HCT116 (cell line): ENCODE measurements at regions not wholly inside any gene's neighbourhood (a gene's known extent, or its start where the extent isn't known, plus 50 kb on each side); places are given as distances from the start of the nearest gene placed in this dataset.

ENCODE experiments used
- ATAC-seq: fragments of 200-7000 bp; cut with Tn5 transposase; 2 replicates; pipeline ENCODE4 v1.9.1; 2020; ENCODE audit warnings: mild to moderate bottlenecking, moderate library complexity
- BruUV-seq: library from RNA; stranded (reverse); fragments of 400-500 nt; replicated peaks from 2 replicates; lab custom pipeline; 2021; lab: Mats Ljungman, UMichigan
- CTCF ChIA-PET: fragments of 300-600 bp; sonication (Branson Sonifier 250); formaldehyde crosslinking; loops from one replicate; lab custom pipeline; 2021; ENCODE audit warnings: antibody characterized with exemption; lab: Charles Lee
- POLR2A ChIA-PET: fragments of 300-600, 350-600 bp; sonication (Branson Sonifier 250); formaldehyde crosslinking; loops from one replicate; lab custom pipeline; 2021; ENCODE audit warnings: antibody characterized with exemption; lab: Charles Lee
- RAD21 ChIA-PET, 2 experiments: fragments of 300-600 bp; sonication (Branson Sonifier 250); formaldehyde crosslinking; loops; one replicate each; lab custom pipeline; 2023; ENCODE audit warnings: low total read pairs in 2 of 2; ENCODE audit not compliant: uncharacterized antibody in 2 of 2, unreplicated experiment in 2 of 2, low non-redundant PET in 1 of 2; lab: Charles Lee
- DNase-seq: peaks from one replicate; pipeline ENCODE4 v3.0.0-alpha.2; 2010; ENCODE audit warnings: low read depth, low spot score
- H2AFZ ChIP-seq: fragments of 200-600 bp; shearing (Covaris generic), sonication (generic); 2 replicates; pipeline ENCODE4 v1.6.1; 2017; ENCODE audit warnings: low read depth, mixed run types, mixed read lengths, antibody characterized with exemption, low read length; ENCODE audit not compliant: poor library complexity, severe bottlenecking
- H3K27ac ChIP-seq: 2 replicates; pipeline ENCODE4 v1.5.1; 2012; ENCODE audit warnings: low read depth, low read length
- H3K27me3 ChIP-seq: fragments of 200-600 bp; sonication (generic); 2 replicates; pipeline ENCODE4 v1.6.1; 2016; ENCODE audit warnings: mixed run types, low read length, mixed read lengths; ENCODE audit not compliant: insufficient read depth
- H3K36me3 ChIP-seq, 2 experiments: fragments of 200-500 bp in 1 of 2; fragments of 200-600 bp in 1 of 2; sonication (Bioruptor generic) in 1 of 2; sonication (generic) in 1 of 2; 2 replicates each; pipeline versions ENCODE4 v1.5.1 to v1.6.1; 2014 to 2016; ENCODE audit warnings: low read length in 2 of 2, inconsistent platforms in 1 of 2, mixed read lengths in 1 of 2, mixed run types in 1 of 2; ENCODE audit not compliant: insufficient read depth in 2 of 2, control insufficient read depth in 1 of 2
- H3K4me1 ChIP-seq, 2 experiments: fragments of 200-600 bp in 1 of 2; sonication (generic) in 1 of 2; 2 replicates each; pipeline versions ENCODE4 v1.5.1 to v1.6.1; 2012 to 2017; ENCODE audit warnings: low read length in 2 of 2, inconsistent platforms in 1 of 2, mild to moderate bottlenecking in 1 of 2, mixed read lengths in 1 of 2, mixed run types in 1 of 2, moderate library complexity in 1 of 2; ENCODE audit not compliant: insufficient read depth in 2 of 2, control insufficient read depth in 1 of 2
- H3K4me2 ChIP-seq: fragments of 200-600 bp; sonication (generic); 2 replicates; pipeline ENCODE4 v1.6.1; 2017; ENCODE audit warnings: mixed run types, low read length, mixed read lengths
- H3K4me3 ChIP-seq, 2 experiments: fragments of 200-600 bp in 1 of 2; sonication (generic) in 1 of 2; replicated peaks in 1 of 2; 2 replicates each; pipeline ENCODE4 v1.5.1; 2011 to 2016; ENCODE audit warnings: low read length in 2 of 2, control low read depth in 1 of 2, low read depth in 1 of 2, mild to moderate bottlenecking in 1 of 2, mixed read lengths in 1 of 2, mixed run types in 1 of 2
- H3K79me2 ChIP-seq: fragments of 200-600 bp; sonication (generic); 2 replicates; pipeline ENCODE4 v1.6.1; 2017; ENCODE audit warnings: mild to moderate bottlenecking, mixed run types, low read length, moderate library complexity, mixed read lengths; ENCODE audit not compliant: insufficient read depth
- H3K9ac ChIP-seq: fragments of 200-600 bp; sonication (generic); 2 replicates; pipeline ENCODE4 v1.6.1; 2016; ENCODE audit warnings: low read length, mixed read lengths
- H3K9me2 ChIP-seq: fragments of 200-600 bp; sonication (generic), shearing (Covaris generic); 2 replicates; pipeline ENCODE4 v1.6.1; 2017; ENCODE audit warnings: mixed run types, mild to moderate bottlenecking, moderate library complexity; ENCODE audit not compliant: insufficient read depth
- H3K9me3 ChIP-seq, 2 experiments: fragments of 200-500 bp in 1 of 2; fragments of 200-600 bp in 1 of 2; sonication (Bioruptor generic) in 1 of 2; sonication (generic) in 1 of 2; 2 replicates each; pipeline ENCODE4 v1.6.1; 2014 to 2017; ENCODE audit warnings: low read length in 2 of 2, mixed read lengths in 2 of 2, inconsistent platforms in 1 of 2, low read depth in 1 of 2, mild to moderate bottlenecking in 1 of 2, mixed run types in 1 of 2, moderate library complexity in 1 of 2; ENCODE audit not compliant: control insufficient read depth in 1 of 2, insufficient read depth in 1 of 2
- H4K20me1 ChIP-seq: fragments of 200-600 bp; sonication (generic), shearing (Covaris generic); 2 replicates; pipeline ENCODE4 v1.6.1; 2017; ENCODE audit warnings: mixed run types, mild to moderate bottlenecking, moderate library complexity; ENCODE audit not compliant: insufficient read depth
- ATF3 ChIP-seq: IDR thresholded peaks from 2 replicates; pipeline ENCODE4 v1.6.1; 2012
- FOSL1 ChIP-seq: IDR thresholded peaks from 2 replicates; pipeline ENCODE4 v1.6.1; 2012; ENCODE audit warnings: low read depth
- POLR2AphosphoS5 ChIP-seq: IDR thresholded peaks from 2 replicates; pipeline ENCODE4 v1.6.1; 2011; ENCODE audit warnings: mild to moderate bottlenecking, low read depth, low read length, moderate library complexity
- intact Hi-C: fragments of 100-400 bp; cut with micrococcal nuclease; formaldehyde crosslinking; loops from 2 replicates; pipeline ENCODE4 v1.10.0; 2022
- TF ChIP-seq, protein P1 (sequence below): IDR thresholded peaks from 2 replicates; pipeline ENCODE4 v1.6.1; 2012; ENCODE audit warnings: low read depth

DNA sequence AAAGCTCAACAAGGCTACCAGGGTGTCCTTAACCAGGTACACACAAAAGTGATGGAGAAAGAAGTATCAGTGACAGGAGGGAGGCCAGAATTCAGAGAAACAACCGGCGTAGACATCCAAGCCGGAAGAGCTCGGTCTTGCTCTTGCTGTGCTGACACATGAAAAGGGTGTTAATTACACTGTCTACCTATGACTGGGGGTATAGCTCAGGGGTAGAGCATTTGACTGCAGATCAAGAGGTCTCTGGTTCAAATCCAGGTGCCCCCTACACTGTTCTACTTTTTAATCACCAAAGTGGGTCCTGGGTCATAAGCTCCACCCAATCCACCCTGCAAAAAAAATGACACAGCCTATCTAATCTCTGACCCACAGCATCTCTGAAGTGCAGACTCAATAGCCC lies 86.9 kb upstream of the ZNF746 start:
- DNase-seq (no peak), ATAC-seq (peak; percentile 42; the same call in 1 of the 2 replicates)
- Histone ChIP-seq H3K79me2 (0 out of 2 replicates have a peak, but pooled peaks cover 3% of the 10 kb centered on the region), H3K9me2 (no peaks in the 10 kb centered on the region), H3K4me1 (no peaks in the 10 kb centered on the region), H3K9me3 (no peaks in the 10 kb centered on the region; a peak in 1 of 4 replicates), H3K36me3 (peaks cover 3 to 39% of the 10 kb centered on the region in 2 experiments; a peak in 3 of 4 replicates), H3K9ac (no peak overlapping the region), H3K27ac (no peak overlapping the region), H4K20me1 (no peaks in the 10 kb centered on the region), H3K4me3 (no peak overlapping the region), H3K27me3 (no peaks in the 10 kb centered on the region), H2AFZ (no peak overlapping the region), H3K4me2 (no peak overlapping the region)
- no TSS peak for BruUV-seq
- intact Hi-C loops, result no loop called here
- ChIA-PET POLR2A (no interaction called here), CTCF (no interaction called here), RAD21 (no interaction called here)
- TF ChIP-seq, protein P1, sequence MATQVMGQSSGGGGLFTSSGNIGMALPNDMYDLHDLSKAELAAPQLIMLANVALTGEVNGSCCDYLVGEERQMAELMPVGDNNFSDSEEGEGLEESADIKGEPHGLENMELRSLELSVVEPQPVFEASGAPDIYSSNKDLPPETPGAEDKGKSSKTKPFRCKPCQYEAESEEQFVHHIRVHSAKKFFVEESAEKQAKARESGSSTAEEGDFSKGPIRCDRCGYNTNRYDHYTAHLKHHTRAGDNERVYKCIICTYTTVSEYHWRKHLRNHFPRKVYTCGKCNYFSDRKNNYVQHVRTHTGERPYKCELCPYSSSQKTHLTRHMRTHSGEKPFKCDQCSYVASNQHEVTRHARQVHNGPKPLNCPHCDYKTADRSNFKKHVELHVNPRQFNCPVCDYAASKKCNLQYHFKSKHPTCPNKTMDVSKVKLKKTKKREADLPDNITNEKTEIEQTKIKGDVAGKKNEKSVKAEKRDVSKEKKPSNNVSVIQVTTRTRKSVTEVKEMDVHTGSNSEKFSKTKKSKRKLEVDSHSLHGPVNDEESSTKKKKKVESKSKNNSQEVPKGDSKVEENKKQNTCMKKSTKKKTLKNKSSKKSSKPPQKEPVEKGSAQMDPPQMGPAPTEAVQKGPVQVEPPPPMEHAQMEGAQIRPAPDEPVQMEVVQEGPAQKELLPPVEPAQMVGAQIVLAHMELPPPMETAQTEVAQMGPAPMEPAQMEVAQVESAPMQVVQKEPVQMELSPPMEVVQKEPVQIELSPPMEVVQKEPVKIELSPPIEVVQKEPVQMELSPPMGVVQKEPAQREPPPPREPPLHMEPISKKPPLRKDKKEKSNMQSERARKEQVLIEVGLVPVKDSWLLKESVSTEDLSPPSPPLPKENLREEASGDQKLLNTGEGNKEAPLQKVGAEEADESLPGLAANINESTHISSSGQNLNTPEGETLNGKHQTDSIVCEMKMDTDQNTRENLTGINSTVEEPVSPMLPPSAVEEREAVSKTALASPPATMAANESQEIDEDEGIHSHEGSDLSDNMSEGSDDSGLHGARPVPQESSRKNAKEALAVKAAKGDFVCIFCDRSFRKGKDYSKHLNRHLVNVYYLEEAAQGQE, result no peak
- peak; percentile 60; the same call in 1 of the 2 replicates for TF ChIP-seq ATF3
- 0 out of 2 replicates have a peak, but pooled peaks have one; percentile 16 for TF ChIP-seq POLR2AphosphoS5

DNA sequence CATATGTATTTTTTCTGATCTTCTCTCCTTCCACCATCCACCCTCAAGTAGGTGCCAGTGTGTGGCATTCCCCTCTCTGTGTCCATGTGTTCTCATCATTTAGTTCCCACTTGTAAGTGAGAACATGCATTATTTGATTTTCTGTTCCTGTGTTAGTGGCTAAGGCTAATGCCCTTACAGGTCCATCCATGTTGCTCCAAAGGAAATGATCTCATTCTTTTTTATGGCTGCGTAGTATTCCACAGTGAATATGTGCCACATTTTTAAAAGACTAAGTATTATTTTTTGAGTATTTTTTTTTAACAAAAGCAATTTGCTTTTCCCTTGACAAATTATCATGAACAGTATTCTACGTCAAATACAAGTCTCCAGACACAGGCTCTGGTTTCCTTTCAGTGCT lies 86.4 kb upstream of the ZNF746 start:
- POLR2A ChIA-PET, result no interaction called here
- intact Hi-C loops, result no loop called here
- 0 out of 2 replicates have a peak, but pooled peaks cover 3% of the 10 kb centered on the region for H3K79me2 ChIP-seq
- H3K9me3 ChIP-seq, result no peaks in the 10 kb centered on the region; a peak in 1 of 4 replicates
- RAD21 ChIA-PET, result no interaction called here
- ATAC-seq (no peak), DNase-seq (no peak)
- H3K4me2 ChIP-seq, result no peak overlapping the region
- H3K4me3 ChIP-seq, result no peak overlapping the region
- no peaks in the 10 kb centered on the region for H3K4me1 ChIP-seq
- no peaks in the 10 kb centered on the region for H4K20me1 ChIP-seq
- BruUV-seq, result no TSS peak
- CTCF ChIA-PET, result no interaction called here
- no peak overlapping the region for H2AFZ ChIP-seq
- H3K9me2 ChIP-seq, result no peaks in the 10 kb centered on the region
- no peak for TF ChIP-seq FOSL1
- H3K36me3 ChIP-seq, result peaks cover 3 to 39% of the 10 kb centered on the region in 2 experiments; a peak in 3 of 4 replicates
- H3K27ac ChIP-seq, result no peak overlapping the region
- H3K9ac ChIP-seq, result no peak overlapping the region
- H3K27me3 ChIP-seq, result no peaks in the 10 kb centered on the region
